ENCODE measurements at regions not wholly inside any gene's neighbourhood (a gene's known extent, or its start where the extent isn't known, plus 50 kb on each side); places are given as distances from the start of the nearest gene placed in this dataset.

DNA sequence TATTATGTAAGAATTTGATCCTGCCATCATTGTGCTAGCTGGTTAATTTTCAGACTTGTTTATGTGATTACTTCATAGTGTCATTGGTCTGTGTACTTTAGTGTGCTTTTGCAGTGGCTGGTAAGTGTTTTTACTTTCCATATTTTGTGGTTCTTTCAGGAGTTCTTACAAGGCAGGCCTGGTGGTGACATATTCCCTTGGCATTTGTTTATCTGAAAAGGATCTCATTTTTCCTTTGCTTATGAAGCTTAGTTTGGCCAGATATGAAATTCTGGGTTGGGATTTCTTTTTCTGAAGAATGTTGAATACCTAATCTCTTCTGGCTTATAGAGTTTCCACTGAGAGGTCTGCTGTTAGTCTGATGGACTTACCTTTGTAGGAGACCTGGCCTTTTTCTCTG lies 72.8 kb upstream of the MC4R start:
- intact Hi-C loops (cut with DNase I) = no loop called here
- DNase-seq = no peak

DNA sequence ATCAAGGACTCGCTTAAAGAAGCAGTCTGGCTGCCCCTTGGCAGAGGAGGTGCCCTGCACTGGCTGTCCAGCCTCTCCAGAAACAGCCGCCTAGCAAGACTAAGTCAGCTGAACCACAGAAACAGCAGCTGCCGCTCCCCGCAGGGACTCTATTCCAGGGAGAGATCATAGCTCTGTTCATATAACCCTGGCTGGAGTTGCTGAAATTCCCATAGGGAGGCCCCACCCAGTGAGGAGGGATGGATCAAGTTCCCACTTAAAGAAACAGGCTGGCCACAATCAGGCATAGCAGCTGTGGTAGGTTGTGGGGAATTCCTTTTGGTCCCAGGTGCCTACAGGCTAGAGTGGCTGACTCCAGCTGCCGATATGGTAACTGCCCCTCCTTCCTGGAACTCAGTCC lies 74.2 kb upstream of the MC4R start:
- no peak overlapping the region for H3K4me3 ChIP-seq
- WGBS (ENCODE audit: insufficient coverage, low coverage, low lambda C conversion rate, missing lambda C conversion rate) = 60% methylated on average over 3 of the region's 5 CpGs
- no peak for TF ChIP-seq POLR2A (IDR thresholded peaks at IDR 0.05)
- TF ChIP-seq, protein P1, sequence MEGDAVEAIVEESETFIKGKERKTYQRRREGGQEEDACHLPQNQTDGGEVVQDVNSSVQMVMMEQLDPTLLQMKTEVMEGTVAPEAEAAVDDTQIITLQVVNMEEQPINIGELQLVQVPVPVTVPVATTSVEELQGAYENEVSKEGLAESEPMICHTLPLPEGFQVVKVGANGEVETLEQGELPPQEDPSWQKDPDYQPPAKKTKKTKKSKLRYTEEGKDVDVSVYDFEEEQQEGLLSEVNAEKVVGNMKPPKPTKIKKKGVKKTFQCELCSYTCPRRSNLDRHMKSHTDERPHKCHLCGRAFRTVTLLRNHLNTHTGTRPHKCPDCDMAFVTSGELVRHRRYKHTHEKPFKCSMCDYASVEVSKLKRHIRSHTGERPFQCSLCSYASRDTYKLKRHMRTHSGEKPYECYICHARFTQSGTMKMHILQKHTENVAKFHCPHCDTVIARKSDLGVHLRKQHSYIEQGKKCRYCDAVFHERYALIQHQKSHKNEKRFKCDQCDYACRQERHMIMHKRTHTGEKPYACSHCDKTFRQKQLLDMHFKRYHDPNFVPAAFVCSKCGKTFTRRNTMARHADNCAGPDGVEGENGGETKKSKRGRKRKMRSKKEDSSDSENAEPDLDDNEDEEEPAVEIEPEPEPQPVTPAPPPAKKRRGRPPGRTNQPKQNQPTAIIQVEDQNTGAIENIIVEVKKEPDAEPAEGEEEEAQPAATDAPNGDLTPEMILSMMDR (IDR thresholded peaks at IDR 0.05) = no peak
- H3K36me3 ChIP-seq = no peaks in the 10 kb centered on the region
- no peak overlapping the region for H3K27ac ChIP-seq
- H3K4me1 ChIP-seq = no peaks in the 10 kb centered on the region
- no peaks in the 10 kb centered on the region for H3K9me3 ChIP-seq
- DNase-seq (no peak), ATAC-seq (peak in 1 of 4 donors; percentile 29)
- no peaks in the 10 kb centered on the region for H3K27me3 ChIP-seq
- intact Hi-C loops (cut with DNase I) = no loop called here

More for the DNA sequence above, 72.8 kb upstream of the MC4R start:
- H3K4me3 ChIP-seq = no peak overlapping the region
- no peaks in the 10 kb centered on the region for H3K36me3 ChIP-seq
- TF ChIP-seq, protein P1 (IDR thresholded peaks at IDR 0.05) = no peak
- TF ChIP-seq POLR2A (IDR thresholded peaks at IDR 0.05) = no peak
- H3K27ac ChIP-seq = no peak overlapping the region
- no peaks in the 10 kb centered on the region for H3K9me3 ChIP-seq
- no peaks in the 10 kb centered on the region for H3K27me3 ChIP-seq
- no peak for ATAC-seq
- H3K4me1 ChIP-seq = no peaks in the 10 kb centered on the region

- no peaks in the 10 kb centered on the region for H3K4me1 ChIP-seq
- ATAC-seq (no peak), DNase-seq (no peak)
- no peak overlapping the region for H3K4me3 ChIP-seq
- 35% methylated on average over 3 of the region's 3 CpGs for WGBS (ENCODE audit: insufficient coverage, low coverage, low lambda C conversion rate, missing lambda C conversion rate)
- TF ChIP-seq, protein P1 (IDR thresholded peaks at IDR 0.05) = no peak
- no peak for TF ChIP-seq POLR2A (IDR thresholded peaks at IDR 0.05)
- H3K9me3 ChIP-seq = no peaks in the 10 kb centered on the region
- H3K27me3 ChIP-seq = no peaks in the 10 kb centered on the region
- no peaks in the 10 kb centered on the region for H3K36me3 ChIP-seq
- intact Hi-C loops (cut with DNase I) = no loop called here
- H3K27ac ChIP-seq = no peak overlapping the region
These were observed 76.1 kb upstream of the MC4R start for GRCh38 chr18:60448487-60449267.

DNA sequence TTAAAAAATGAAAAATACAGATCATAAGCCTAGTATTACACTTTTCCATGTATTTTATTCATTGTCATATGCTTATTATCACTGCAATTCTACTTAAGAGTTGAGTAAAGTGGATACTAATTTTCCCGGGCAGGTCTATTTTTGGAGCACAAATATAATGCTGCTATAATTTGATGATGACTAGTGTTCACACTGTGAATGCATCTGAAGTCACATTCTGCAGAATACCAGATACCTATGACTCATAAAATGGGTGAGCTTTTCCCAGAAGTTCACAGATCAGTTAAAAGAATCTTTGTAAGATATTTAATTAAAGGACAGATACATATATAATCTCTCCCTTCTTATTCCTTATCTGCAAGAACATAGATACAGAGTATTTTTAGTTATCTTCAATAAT lies 79.8 kb upstream of the MC4R start:
- Histone ChIP-seq H3K27me3 (no peaks in the 10 kb centered on the region), H3K4me1 (no peaks in the 10 kb centered on the region), H3K4me3 (no peak overlapping the region), H3K36me3 (no peaks in the 10 kb centered on the region), H3K27ac (no peak overlapping the region), H3K9me3 (no peaks in the 10 kb centered on the region)
- TF ChIP-seq, protein P1 (IDR thresholded peaks at IDR 0.05) = no peak
- TF ChIP-seq POLR2A (IDR thresholded peaks at IDR 0.05) = no peak
- no peak for DNase-seq
- 44% methylated on average over 1 of the region's 1 CpG for WGBS (ENCODE audit: insufficient coverage, low coverage, low lambda C conversion rate, missing lambda C conversion rate)
- intact Hi-C loops (cut with DNase I) = no loop called here
- no peak for ATAC-seq
